ENCODE measurements at regions not wholly inside any gene's neighbourhood (a gene's known extent, or its start where the extent isn't known, plus 50 kb on each side); places are given as distances from the start of the nearest gene placed in this dataset.

DNA sequence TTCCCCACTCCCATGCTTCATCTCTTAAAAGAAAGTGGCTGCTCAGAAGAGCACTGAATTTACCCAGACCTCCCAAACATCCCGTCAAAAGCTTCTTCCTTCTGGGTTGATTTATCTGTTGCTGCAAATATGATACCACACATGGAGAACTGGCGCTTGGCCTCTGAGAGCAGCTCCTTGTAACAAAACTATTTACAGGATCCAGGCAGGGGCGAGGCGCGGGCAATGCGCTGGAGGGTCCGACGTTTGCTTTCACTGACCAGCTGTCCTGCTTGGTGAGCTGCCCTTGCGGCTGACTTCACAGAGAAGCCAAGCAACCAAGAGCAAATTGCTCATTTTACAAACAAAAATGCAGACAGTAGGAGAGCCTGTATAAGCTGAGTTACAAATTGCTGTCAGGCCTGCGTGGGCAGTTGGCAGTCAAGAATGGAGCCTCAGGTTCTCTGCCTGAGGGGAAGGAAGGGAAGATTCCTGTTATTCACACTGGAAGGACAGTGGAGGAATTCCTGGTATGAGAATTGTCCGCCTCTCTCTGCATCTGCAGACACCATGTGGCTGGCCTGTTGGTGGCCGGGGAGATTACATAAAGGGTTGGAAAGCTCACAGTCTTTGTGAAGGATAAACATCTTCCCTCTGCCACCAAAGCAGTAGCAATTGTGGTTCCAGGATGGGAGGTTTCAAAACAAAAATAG is 192.2 kb upstream of the LEF1 start (continued):
- no peak for TF ChIP-seq MTF2 (CRISPR knock-in tag; IDR thresholded peaks at IDR 0.05; ENCODE audit: borderline replicate concordance)
- TF ChIP-seq, protein P1, sequence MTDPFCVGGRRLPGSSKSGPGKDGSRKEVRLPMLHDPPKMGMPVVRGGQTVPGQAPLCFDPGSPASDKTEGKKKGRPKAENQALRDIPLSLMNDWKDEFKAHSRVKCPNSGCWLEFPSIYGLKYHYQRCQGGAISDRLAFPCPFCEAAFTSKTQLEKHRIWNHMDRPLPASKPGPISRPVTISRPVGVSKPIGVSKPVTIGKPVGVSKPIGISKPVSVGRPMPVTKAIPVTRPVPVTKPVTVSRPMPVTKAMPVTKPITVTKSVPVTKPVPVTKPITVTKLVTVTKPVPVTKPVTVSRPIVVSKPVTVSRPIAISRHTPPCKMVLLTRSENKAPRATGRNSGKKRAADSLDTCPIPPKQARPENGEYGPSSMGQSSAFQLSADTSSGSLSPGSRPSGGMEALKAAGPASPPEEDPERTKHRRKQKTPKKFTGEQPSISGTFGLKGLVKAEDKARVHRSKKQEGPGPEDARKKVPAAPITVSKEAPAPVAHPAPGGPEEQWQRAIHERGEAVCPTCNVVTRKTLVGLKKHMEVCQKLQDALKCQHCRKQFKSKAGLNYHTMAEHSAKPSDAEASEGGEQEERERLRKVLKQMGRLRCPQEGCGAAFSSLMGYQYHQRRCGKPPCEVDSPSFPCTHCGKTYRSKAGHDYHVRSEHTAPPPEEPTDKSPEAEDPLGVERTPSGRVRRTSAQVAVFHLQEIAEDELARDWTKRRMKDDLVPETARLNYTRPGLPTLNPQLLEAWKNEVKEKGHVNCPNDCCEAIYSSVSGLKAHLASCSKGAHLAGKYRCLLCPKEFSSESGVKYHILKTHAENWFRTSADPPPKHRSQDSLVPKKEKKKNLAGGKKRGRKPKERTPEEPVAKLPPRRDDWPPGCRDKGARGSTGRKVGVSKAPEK (CRISPR knock-in tag; IDR thresholded peaks at IDR 0.05; ENCODE audit: borderline replicate concordance): no peak

DNA sequence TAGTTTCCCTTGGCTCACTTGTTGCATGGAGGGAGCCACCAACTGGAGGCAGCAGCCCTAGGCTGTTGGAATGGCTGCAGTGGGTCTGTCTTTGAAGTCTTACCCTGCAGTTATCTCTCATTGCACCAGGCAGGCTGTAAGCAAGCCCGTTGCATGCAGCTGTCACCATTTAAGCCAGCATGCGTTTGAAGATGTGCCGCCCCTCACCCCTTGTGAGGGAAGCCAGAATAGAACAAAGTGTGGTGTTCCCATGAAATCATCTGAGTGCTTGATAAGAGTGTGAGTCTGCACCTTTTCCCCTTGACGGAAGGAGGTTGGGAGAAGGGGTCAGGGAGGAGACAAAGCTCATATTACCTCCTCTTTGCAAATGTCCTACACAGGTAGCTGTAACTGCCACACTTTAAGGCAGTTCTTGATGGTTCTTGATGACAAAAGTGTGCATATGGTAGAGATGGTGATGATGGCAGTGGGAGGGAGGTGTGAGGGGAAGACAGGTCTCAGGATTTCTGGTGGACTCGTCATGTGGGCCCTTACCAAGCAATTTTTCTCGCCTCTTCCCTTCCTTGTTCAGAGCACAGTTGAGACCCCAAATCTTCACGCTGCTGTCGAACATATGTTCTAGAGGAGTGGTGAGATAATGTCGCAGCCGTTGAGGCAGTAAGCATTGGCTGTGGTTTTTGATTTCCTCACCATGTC is 191.4 kb upstream of the LEF1 start:
- no peaks in the 10 kb centered on the region for H4K20me1 ChIP-seq (ENCODE audit: insufficient read depth, low read length)
- BruUV-seq (replicated peaks): no TSS peak
- 28% methylated on average over 10 of the region's 10 CpGs for WGBS (ENCODE audit: low lambda C conversion rate)
- intact Hi-C loops (cut with micrococcal nuclease; ENCODE audit: unreplicated experiment): no loop called here
- no peak overlapping the region for H2AFZ ChIP-seq (ENCODE audit: low read length)
- H3K4me2 ChIP-seq (ENCODE audit: low read depth, low read length): no peak overlapping the region
- ChIA-PET POLR2A (no interaction called here), CTCF (ENCODE audit: low intra/inter-chr PET ratio, low total read pairs) (no interaction called here)
- no peak for DNase-seq (ENCODE audit: low spot score)
- H3K9me3 ChIP-seq (ENCODE audit: low read length): no peaks in the 10 kb centered on the region
- H3K36me3 ChIP-seq (replicated peaks in 1 of 2; ENCODE audit: control insufficient read depth in 1 of 2, insufficient read depth in 2 of 2, low read length in 2 of 2): no peaks in the 10 kb centered on the region
- no peak for FAIRE-seq
- no peaks in the 10 kb centered on the region for H3K79me2 ChIP-seq (ENCODE audit: insufficient read depth, low read length)
- no peaks in the 10 kb centered on the region for H3K4me1 ChIP-seq (ENCODE audit: insufficient read depth, low read length)
- H3K4me3 ChIP-seq (replicated peaks in 1 of 3; ENCODE audit: insufficient read depth in 1 of 3, low read depth in 2 of 3, low read length in 3 of 3): no peak overlapping the region
- H3K27me3 ChIP-seq (ENCODE audit: control insufficient read depth in 1 of 2, insufficient read depth in 2 of 2, low read length in 2 of 2): no peaks in the 10 kb centered on the region; a peak in 2 of 5 replicates
- in situ Hi-C loops (cut with HindIII; ENCODE audit: extremely low pct_ligation_motif_present, low pct_unique_long_range_greater_than_20kb): no loop called here
- H3K9ac ChIP-seq (ENCODE audit: insufficient read depth, low read depth, low read length): no peak overlapping the region
- no peak overlapping the region for H3K27ac ChIP-seq (ENCODE audit: extremely low read length, insufficient read depth, low read length)
- ATAC-seq: no peak
- TF ChIP-seq RFXANK (CRISPR knock-in tag; IDR thresholded peaks at IDR 0.05) (no peak), MEIS2 (CRISPR knock-in tag; IDR thresholded peaks at IDR 0.05) (no peak), CHD4 (IDR thresholded peaks at IDR 0.05; ENCODE audit: borderline replicate concordance, low read length) (no peak), ZFP41 (CRISPR knock-in tag; IDR thresholded peaks at IDR 0.05; ENCODE audit: borderline replicate concordance) (no peak), ZNF274 (CRISPR knock-in tag; IDR thresholded peaks at IDR 0.05) (no peak)
- TF ChIP-seq, protein P2, sequence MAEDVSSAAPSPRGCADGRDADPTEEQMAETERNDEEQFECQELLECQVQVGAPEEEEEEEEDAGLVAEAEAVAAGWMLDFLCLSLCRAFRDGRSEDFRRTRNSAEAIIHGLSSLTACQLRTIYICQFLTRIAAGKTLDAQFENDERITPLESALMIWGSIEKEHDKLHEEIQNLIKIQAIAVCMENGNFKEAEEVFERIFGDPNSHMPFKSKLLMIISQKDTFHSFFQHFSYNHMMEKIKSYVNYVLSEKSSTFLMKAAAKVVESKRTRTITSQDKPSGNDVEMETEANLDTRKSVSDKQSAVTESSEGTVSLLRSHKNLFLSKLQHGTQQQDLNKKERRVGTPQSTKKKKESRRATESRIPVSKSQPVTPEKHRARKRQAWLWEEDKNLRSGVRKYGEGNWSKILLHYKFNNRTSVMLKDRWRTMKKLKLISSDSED (CRISPR knock-in tag; IDR thresholded peaks at IDR 0.05): no peak
- TF ChIP-seq, protein P3, sequence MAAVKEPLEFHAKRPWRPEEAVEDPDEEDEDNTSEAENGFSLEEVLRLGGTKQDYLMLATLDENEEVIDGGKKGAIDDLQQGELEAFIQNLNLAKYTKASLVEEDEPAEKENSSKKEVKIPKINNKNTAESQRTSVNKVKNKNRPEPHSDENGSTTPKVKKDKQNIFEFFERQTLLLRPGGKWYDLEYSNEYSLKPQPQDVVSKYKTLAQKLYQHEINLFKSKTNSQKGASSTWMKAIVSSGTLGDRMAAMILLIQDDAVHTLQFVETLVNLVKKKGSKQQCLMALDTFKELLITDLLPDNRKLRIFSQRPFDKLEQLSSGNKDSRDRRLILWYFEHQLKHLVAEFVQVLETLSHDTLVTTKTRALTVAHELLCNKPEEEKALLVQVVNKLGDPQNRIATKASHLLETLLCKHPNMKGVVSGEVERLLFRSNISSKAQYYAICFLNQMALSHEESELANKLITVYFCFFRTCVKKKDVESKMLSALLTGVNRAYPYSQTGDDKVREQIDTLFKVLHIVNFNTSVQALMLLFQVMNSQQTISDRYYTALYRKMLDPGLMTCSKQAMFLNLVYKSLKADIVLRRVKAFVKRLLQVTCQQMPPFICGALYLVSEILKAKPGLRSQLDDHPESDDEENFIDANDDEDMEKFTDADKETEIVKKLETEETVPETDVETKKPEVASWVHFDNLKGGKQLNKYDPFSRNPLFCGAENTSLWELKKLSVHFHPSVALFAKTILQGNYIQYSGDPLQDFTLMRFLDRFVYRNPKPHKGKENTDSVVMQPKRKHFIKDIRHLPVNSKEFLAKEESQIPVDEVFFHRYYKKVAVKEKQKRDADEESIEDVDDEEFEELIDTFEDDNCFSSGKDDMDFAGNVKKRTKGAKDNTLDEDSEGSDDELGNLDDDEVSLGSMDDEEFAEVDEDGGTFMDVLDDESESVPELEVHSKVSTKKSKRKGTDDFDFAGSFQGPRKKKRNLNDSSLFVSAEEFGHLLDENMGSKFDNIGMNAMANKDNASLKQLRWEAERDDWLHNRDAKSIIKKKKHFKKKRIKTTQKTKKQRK (IDR thresholded peaks at IDR 0.05; ENCODE audit: low read length): no peak
